SK-N-SH (cell line): ENCODE measurements at regions not wholly inside any gene's neighbourhood (a gene's known extent, or its start where the extent isn't known, plus 50 kb on each side); places are given as distances from the start of the nearest gene placed in this dataset.

Experiments used
- CTCF ChIA-PET: fragments of 300-600, 350-600 bp; formaldehyde crosslinking; extraction: SDS; loops from one replicate; lab custom pipeline; 2021; lab: Yijun Ruan, JAX
- POLR2A ChIA-PET: fragments of 350-600 bp; sonication (Branson Sonifier 250); formaldehyde crosslinking; extraction: SDS; loops from one replicate; lab custom pipeline; 2020; ENCODE audit warnings: antibody characterized with exemption, inconsistent platforms; lab: Yijun Ruan, JAX
- DNase-seq: peaks from one replicate; pipeline ENCODE4 v3.0.0; 2012
- H2AFZ ChIP-seq: fragments of 200-600 bp; sonication (generic); 2 replicates; pipeline ENCODE4 v1.8.1; 2016; ENCODE audit warnings: antibody characterized with exemption, mild to moderate bottlenecking, low read depth
- H3F3A ChIP-seq: fragments of 200-600 bp; sonication (generic); replicated peaks from 2 replicates; pipeline ENCODE3; 2016; ENCODE audit warnings: antibody characterized with exemption, mild to moderate bottlenecking; ENCODE audit not compliant: insufficient read depth
- H3K27ac ChIP-seq, 2 experiments: fragments of 200-500 bp in 1 of 2; fragments of 200-600 bp in 1 of 2; sonication (Bioruptor generic) in 1 of 2; sonication (generic), shearing (Covaris generic) in 1 of 2; 2 replicates each; pipeline versions ENCODE4 v1.5.1 to v1.6.1; 2014 to 2016; ENCODE audit warnings: low read depth in 2 of 2, inconsistent platforms in 1 of 2, low read length in 1 of 2, mild to moderate bottlenecking in 1 of 2, mixed read lengths in 1 of 2
- H3K27me3 ChIP-seq: fragments of 200-600 bp; sonication (generic), shearing (Covaris generic); 2 replicates; pipeline ENCODE4 v1.6.1; 2016; ENCODE audit warnings: mixed run types; ENCODE audit not compliant: insufficient read depth
- H3K36me3 ChIP-seq, 2 experiments: fragments of 200-500 bp in 1 of 2; fragments of 200-600 bp in 1 of 2; sonication (Bioruptor generic) in 1 of 2; sonication (generic) in 1 of 2; replicated peaks in 1 of 2; 2 replicates each; pipeline versions ENCODE3 to v1.5.1; 2014 to 2016; ENCODE audit warnings: low read length in 1 of 2, mild to moderate bottlenecking in 1 of 2; ENCODE audit not compliant: insufficient read depth in 2 of 2, control insufficient read depth in 1 of 2
- H3K4me1 ChIP-seq, 2 experiments: fragments of 200-500 bp in 1 of 2; fragments of 200-600 bp in 1 of 2; sonication (Bioruptor generic) in 1 of 2; sonication (generic), shearing (Covaris generic) in 1 of 2; 2 replicates each; pipeline versions ENCODE4 v1.5.1 to v1.6.1; 2014 to 2016; ENCODE audit warnings: low read depth in 1 of 2, low read length in 1 of 2, mixed run types in 1 of 2; ENCODE audit not compliant: insufficient read depth in 2 of 2, control insufficient read depth in 1 of 2
- H3K4me2 ChIP-seq: fragments of 200-600 bp; sonication (generic), shearing (Covaris generic); 2 replicates; pipeline ENCODE4 v1.6.1; 2017; ENCODE audit warnings: mixed run types
- H3K4me3 ChIP-seq, 2 experiments: fragments of 200-500 bp in 1 of 2; fragments of 200-600 bp in 1 of 2; sonication (Bioruptor generic) in 1 of 2; sonication (generic), shearing (Covaris generic) in 1 of 2; 2 replicates each; pipeline versions ENCODE4 v1.5.1 to v1.8.1; 2014 to 2016; ENCODE audit warnings: low read depth in 2 of 2, inconsistent platforms in 1 of 2, low read length in 1 of 2, mild to moderate bottlenecking in 1 of 2, mixed read lengths in 1 of 2, moderate library complexity in 1 of 2
- H3K79me2 ChIP-seq: fragments of 200-600 bp; sonication (generic); 2 replicates; pipeline ENCODE4 v1.8.1; 2017; ENCODE audit warnings: mild to moderate bottlenecking; ENCODE audit not compliant: insufficient read depth
- H3K9ac ChIP-seq: fragments of 200-600 bp; sonication (generic); 2 replicates; pipeline ENCODE4 v1.6.1; 2017; ENCODE audit warnings: mixed run types
- H3K9me2 ChIP-seq: fragments of 200-600 bp; sonication (generic); 2 replicates; pipeline ENCODE4 v1.6.1; 2017; ENCODE audit warnings: mixed run types
- H3K9me3 ChIP-seq: fragments of 200-600 bp; sonication (generic); 2 replicates; pipeline ENCODE4 v1.6.1; 2017; ENCODE audit warnings: mixed run types, mild to moderate bottlenecking, moderate library complexity
- H4K20me1 ChIP-seq: fragments of 200-600 bp; sonication (generic); 2 replicates; pipeline ENCODE4 v1.6.1; 2017; ENCODE audit warnings: mild to moderate bottlenecking, mixed run types; ENCODE audit not compliant: insufficient read depth
- CTCF ChIP-seq: fragments of 200-600 bp; sonication (generic); IDR thresholded peaks from 2 replicates; pipeline ENCODE4 v1.6.1; 2017; ENCODE audit warnings: antibody characterized with exemption, mild to moderate bottlenecking, moderate library complexity
- EP300 ChIP-seq, 2 experiments: IDR thresholded peaks; 2 replicates each; pipeline versions ENCODE4 v1.4.0 to v1.6.1; 2012; ENCODE audit warnings: borderline replicate concordance in 1 of 2, low read depth in 1 of 2, low read length in 1 of 2
- FOXM1 ChIP-seq: IDR thresholded peaks from 2 replicates; pipeline ENCODE4 v1.4.0; 2012; ENCODE audit warnings: low read depth, mild to moderate bottlenecking
- GATA2 ChIP-seq: sonication (generic); formaldehyde crosslinking; IDR thresholded peaks from 2 replicates; pipeline ENCODE4 v1.5.0; 2020; ENCODE audit warnings: mild to moderate bottlenecking, missing genetic modification reagents
- IRF3 ChIP-seq: fragments of 150-350 bp; IDR thresholded peaks from 2 replicates; pipeline ENCODE4 v1.6.1; 2016; ENCODE audit warnings: mild to moderate bottlenecking, low read depth, low read length
- RXRA ChIP-seq: IDR thresholded peaks from 2 replicates; pipeline ENCODE4 v1.4.0; 2012; ENCODE audit warnings: low read depth, mild to moderate bottlenecking, borderline replicate concordance
- SIN3A ChIP-seq: IDR thresholded peaks from 2 replicates; pipeline ENCODE4 v1.6.1; 2012; ENCODE audit warnings: low read depth, mild to moderate bottlenecking, low read length, moderate library complexity, borderline replicate concordance
- TEAD4 ChIP-seq: IDR thresholded peaks from 2 replicates; pipeline ENCODE4 v1.4.0; 2012; ENCODE audit warnings: mild to moderate bottlenecking, borderline replicate concordance; ENCODE audit not compliant: insufficient read depth
- WGBS: methylation state at CpG from one replicate; pipeline ENCODE4 v1.1.6; 2017; ENCODE audit warnings: low lambda C conversion rate; 5-methylcytosine and 5-hydroxymethylcytosine counted together

DNA sequence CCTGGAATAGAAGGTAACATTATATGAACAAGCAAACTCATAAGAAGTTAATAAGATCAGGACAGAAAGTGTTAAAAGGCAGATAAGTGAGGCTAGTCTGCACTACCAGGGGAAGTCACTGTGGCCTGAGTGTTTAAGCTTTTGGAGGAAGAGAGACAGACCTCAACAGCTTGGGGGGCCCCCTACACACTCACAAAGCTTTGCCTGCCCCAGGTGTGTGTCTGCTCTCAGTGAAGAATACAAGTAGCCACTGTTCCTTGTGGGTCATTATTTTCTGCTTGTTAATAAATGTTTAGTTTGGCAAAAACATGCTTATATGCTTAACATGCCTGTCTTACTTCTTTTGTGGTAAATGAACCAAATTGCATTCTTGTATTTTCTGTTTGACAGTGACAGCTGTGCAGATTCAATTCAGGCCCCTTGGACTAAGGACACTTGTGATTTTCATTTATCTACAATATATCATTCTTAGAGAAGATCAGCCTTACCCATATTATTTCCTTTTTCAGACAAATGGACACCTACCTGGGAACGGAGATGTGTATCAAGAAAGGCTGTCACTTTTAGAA lies 50.7 kb upstream of the C12orf71 start:
- TF ChIP-seq IRF3 (no peak), CTCF (no peak), FOXM1 (no peak), SIN3A (no peak)
- no peaks in the 10 kb centered on the region for H3K27me3 ChIP-seq
- no peak overlapping the region for H3K27ac ChIP-seq
- 76% methylated on average over 1 of the region's 1 CpG for WGBS
- no peaks in the 10 kb centered on the region for H3K4me1 ChIP-seq
- ChIA-PET POLR2A (no interaction called here), CTCF (interaction anchor here (0.5 kb wide), 1 partner anchor 1012 kb away, joined by 4 read pairs; no protein-coding TSS in a partner anchor)
- no peaks in the 10 kb centered on the region for H3K9me3 ChIP-seq
- no peak overlapping the region for H3K4me3 ChIP-seq
- no peaks in the 10 kb centered on the region for H3K36me3 ChIP-seq
- no peaks in the 10 kb centered on the region for H3K9me2 ChIP-seq
- no peaks in the 10 kb centered on the region for H3F3A ChIP-seq
- no peak overlapping the region for H3K9ac ChIP-seq
- H3K4me2 ChIP-seq = no peak overlapping the region
- H2AFZ ChIP-seq = no peak overlapping the region
- no peaks in the 10 kb centered on the region for H4K20me1 ChIP-seq
- H3K79me2 ChIP-seq = no peaks in the 10 kb centered on the region
- no peak for DNase-seq

GRCh38 chr12:27140478-27140969 lies 58.1 kb upstream of the C12orf71 start:
- Histone ChIP-seq H3K4me1 (no peaks in the 10 kb centered on the region), H3K27me3 (no peaks in the 10 kb centered on the region), H4K20me1 (no peaks in the 10 kb centered on the region), H3K9me3 (no peaks in the 10 kb centered on the region), H3K4me2 (no peak overlapping the region), H3K27ac (no peak overlapping the region), H3F3A (no peaks in the 10 kb centered on the region), H3K9me2 (no peaks in the 10 kb centered on the region), H3K79me2 (no peaks in the 10 kb centered on the region), H2AFZ (no peak overlapping the region), H3K36me3 (no peaks in the 10 kb centered on the region), H3K9ac (no peak overlapping the region), H3K4me3 (no peak overlapping the region)
- TF ChIP-seq GATA2 (CRISPR knock-in tag) (no peak), RXRA (no peak), EP300 (IDR thresholded peaks at IDR 0.05; ENCODE audit: borderline replicate concordance in 1 of 2, low read depth in 1 of 2, low read length in 1 of 2) (no peak), CTCF (no peak), TEAD4 (no peak)
- POLR2A ChIA-PET = no interaction called here
- DNase-seq = no peak
- CTCF ChIA-PET = interaction anchor here (0.8 to 1.0 kb wide), 3 partner anchors 24 to 125 kb away, joined by 3 to 4 read pairs (median 4); no protein-coding TSS in a partner anchor
- 64% methylated on average over 2 of the region's 2 CpGs for WGBS
